HG02588 (cell line): ENCODE measurements at regions not wholly inside any gene's neighbourhood (a gene's known extent, or its start where the extent isn't known, plus 50 kb on each side); places are given as distances from the start of the nearest gene placed in this dataset.
"Not testable (repeated sequence)": the region's sequence is repeated elsewhere in the genome, so short reads cannot be mapped to it uniquely, and the experiment has no call there.

Source experiments
- ATAC-seq: cut with Tn5 transposase; IDR thresholded peaks from one replicate; pipeline ENCODE4 v1.9.1; 2021; ENCODE audit warnings: mild to moderate bottlenecking, moderate library complexity; ENCODE audit not compliant: unreplicated experiment

GRCh38 chr10:21368022-21368582 lies 157.4 kb downstream of the SKIDA1 start:
- ATAC-seq, result peak; percentile 68

- not testable (repeated sequence) for ATAC-seq
Observed at GRCh38 chr10:21366108-21366507, 159.4 kb downstream of the SKIDA1 start.

- no peak for ATAC-seq
Observed at GRCh38 chr10:21364196-21365114, 161.0 kb downstream of the SKIDA1 start.

GRCh38 chr10:21363731-21364104 lies 161.8 kb downstream of the SKIDA1 start:
- no peak for ATAC-seq

GRCh38 chr10:21363092-21363730 lies 162.3 kb downstream of the SKIDA1 start:
- no peak for ATAC-seq

- no peak for ATAC-seq
Observed at GRCh38 chr10:21359202-21359601, 166.3 kb downstream of the SKIDA1 start.

GRCh38 chr10:21355591-21356011 lies 169.9 kb downstream of the SKIDA1 start:
- ATAC-seq, result no peak

- no peak for ATAC-seq
Observed at GRCh38 chr10:21352886-21353285, 172.6 kb downstream of the SKIDA1 start.

- ATAC-seq, result not testable (repeated sequence)
Observed at GRCh38 chr10:21351594-21351993, 173.9 kb downstream of the SKIDA1 start.

- no peak for ATAC-seq
Observed at GRCh38 chr10:21349912-21350286, 175.6 kb downstream of the SKIDA1 start.

GRCh38 chr10:21347785-21348170 lies 177.7 kb downstream of the SKIDA1 start:
- no peak for ATAC-seq

- no peak for ATAC-seq
Observed at GRCh38 chr10:21347043-21347784, 178.3 kb downstream of the SKIDA1 start.

GRCh38 chr10:21343087-21343486 lies 182.4 kb downstream of the SKIDA1 start:
- ATAC-seq, result no peak

- ATAC-seq, result not testable (repeated sequence)
Observed at GRCh38 chr10:21342499-21342898, 183.0 kb downstream of the SKIDA1 start.

GRCh38 chr10:21340331-21340730 lies 185.2 kb downstream of the SKIDA1 start:
- no peak for ATAC-seq

GRCh38 chr10:21337171-21337792 lies 188.2 kb downstream of the SKIDA1 start:
- no peak for ATAC-seq

- no peak for ATAC-seq
Observed at GRCh38 chr10:21336476-21337170, 188.9 kb downstream of the SKIDA1 start.

- no peak for ATAC-seq
Observed at GRCh38 chr10:21334891-21335696, 190.4 kb downstream of the SKIDA1 start.

GRCh38 chr10:21330628-21331020 lies 194.9 kb downstream of the SKIDA1 start:
- ATAC-seq, result no peak
